ENCODE measurements at regions not wholly inside any gene's neighbourhood (a gene's known extent, or its start where the extent isn't known, plus 50 kb on each side); places are given as distances from the start of the nearest gene placed in this dataset.

DNA sequence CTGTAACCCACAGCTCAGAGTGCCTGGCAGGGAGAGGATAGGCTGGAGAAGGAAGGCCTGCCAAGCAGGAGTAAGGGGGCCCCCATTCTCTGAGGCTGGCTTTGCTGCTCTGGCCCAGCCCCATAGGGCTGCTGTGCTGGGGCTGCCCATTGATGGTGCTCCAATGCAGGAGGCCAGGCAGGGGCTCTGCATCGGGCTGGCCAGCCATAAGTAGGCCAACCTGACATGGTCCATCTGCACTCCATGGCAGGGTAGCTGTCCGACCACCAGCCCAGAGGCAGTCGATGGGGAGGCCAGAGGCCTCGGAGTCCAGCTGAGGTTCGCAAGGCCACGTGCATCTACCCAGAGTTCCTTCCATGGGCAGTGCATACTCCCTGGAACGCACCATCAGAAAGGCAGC lies 75.0 kb upstream of the PITX1 start:
- TF ChIP-seq POLR2A (IDR thresholded peaks at IDR 0.05; ENCODE audit: low read depth, low read length) (no peak), POLR2AphosphoS5 (IDR thresholded peaks at IDR 0.05; ENCODE audit: insufficient read depth, low read depth, low read length) (no peak), EZH2 (IDR thresholded peaks at IDR 0.05; ENCODE audit: borderline replicate concordance, low read depth, low read length, severe bottlenecking) (no peak)
- TF ChIP-seq, protein P1, sequence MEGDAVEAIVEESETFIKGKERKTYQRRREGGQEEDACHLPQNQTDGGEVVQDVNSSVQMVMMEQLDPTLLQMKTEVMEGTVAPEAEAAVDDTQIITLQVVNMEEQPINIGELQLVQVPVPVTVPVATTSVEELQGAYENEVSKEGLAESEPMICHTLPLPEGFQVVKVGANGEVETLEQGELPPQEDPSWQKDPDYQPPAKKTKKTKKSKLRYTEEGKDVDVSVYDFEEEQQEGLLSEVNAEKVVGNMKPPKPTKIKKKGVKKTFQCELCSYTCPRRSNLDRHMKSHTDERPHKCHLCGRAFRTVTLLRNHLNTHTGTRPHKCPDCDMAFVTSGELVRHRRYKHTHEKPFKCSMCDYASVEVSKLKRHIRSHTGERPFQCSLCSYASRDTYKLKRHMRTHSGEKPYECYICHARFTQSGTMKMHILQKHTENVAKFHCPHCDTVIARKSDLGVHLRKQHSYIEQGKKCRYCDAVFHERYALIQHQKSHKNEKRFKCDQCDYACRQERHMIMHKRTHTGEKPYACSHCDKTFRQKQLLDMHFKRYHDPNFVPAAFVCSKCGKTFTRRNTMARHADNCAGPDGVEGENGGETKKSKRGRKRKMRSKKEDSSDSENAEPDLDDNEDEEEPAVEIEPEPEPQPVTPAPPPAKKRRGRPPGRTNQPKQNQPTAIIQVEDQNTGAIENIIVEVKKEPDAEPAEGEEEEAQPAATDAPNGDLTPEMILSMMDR (IDR thresholded peaks at IDR 0.05; ENCODE audit: extremely low read depth in 1 of 2, insufficient read depth in 1 of 2, low read depth in 1 of 2, low read length in 2 of 2) = no peak
- TF ChIP-seq, protein P2, sequence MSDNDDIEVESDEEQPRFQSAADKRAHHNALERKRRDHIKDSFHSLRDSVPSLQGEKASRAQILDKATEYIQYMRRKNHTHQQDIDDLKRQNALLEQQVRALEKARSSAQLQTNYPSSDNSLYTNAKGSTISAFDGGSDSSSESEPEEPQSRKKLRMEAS (IDR thresholded peaks at IDR 0.05; ENCODE audit: insufficient read depth, insufficient read length) = no peak
